PC-3 (cell line): ENCODE measurements at regions not wholly inside any gene's neighbourhood (a gene's known extent, or its start where the extent isn't known, plus 50 kb on each side); places are given as distances from the start of the nearest gene placed in this dataset.

Experiments
- EZH2 ChIP-seq: fragments of 300-600 bp; sonication (generic); IDR thresholded peaks from one replicate; pipeline ENCODE4 v1.6.1; 2017; ENCODE audit warnings: antibody characterized with exemption, mild to moderate bottlenecking, low read length; ENCODE audit not compliant: unreplicated experiment
- EZH2phosphoT487 ChIP-seq: fragments of 300-600 bp; sonication (generic); IDR thresholded peaks from 2 replicates; pipeline ENCODE4 v1.6.1; 2018; ENCODE audit warnings: mild to moderate bottlenecking, antibody characterized with exemption, low read length, borderline replicate concordance

DNA sequence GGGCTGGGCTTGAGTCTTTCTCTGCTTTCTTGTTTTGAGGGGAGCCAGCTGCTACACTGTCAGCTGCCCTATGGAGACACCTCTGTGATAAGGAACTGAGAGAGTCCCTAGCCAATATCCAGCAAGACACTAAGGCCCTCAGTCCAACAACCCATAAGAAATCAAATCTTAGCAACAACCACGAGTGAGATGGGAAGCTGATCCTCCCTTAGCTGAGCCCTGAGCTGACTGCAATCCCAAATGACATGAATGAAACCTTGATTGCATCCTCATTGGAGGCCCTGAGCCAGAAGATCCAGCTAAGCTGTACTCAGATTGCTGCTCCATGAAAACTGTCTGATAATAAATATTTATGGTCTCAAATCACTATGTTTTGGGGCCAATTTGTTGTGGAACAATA lies 302.1 kb upstream of the MME start:
- TF ChIP-seq EZH2, result no peak
- no peak for TF ChIP-seq EZH2phosphoT487
